Stimulated activated CD4-positive, alpha-beta T cell treated with anti-CD3 and anti-CD28 coated beads, Interleukin-2, amount 100 ng/mL, for 24 hours (primary cell): ENCODE measurements at regions not wholly inside any gene's neighbourhood (a gene's known extent, or its start where the extent isn't known, plus 50 kb on each side); places are given as distances from the start of the nearest gene placed in this dataset.
"Not testable (repeated sequence)": the region's sequence is repeated elsewhere in the genome, so short reads cannot be mapped to it uniquely, and the experiment has no call there.

Experiments used
- DNase-seq, 2 donors: peaks; one replicate each; pipeline ENCODE4 v3.0.0-alpha.2; 2020

DNA sequence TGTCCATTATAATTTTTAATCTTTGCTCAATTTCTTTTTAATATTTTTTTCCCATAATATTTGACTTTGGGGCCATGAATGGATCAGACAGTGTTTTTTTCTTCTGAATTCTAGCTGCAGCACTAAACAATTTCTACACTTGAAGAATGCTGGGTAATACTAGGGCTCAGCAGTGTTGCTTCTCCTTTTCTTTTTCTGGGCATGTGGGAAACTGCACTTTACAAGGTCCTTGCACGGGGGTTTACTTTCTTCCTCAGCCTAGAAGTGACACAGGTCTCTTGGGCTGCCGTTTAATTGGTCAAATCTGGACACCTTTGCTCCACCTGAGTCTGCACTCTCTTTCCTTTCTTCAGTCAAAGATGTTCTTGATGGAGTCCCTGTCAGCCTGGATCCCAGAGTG is 135.4 kb upstream of the APCDD1 start:
- DNase-seq, result no peak

DNA sequence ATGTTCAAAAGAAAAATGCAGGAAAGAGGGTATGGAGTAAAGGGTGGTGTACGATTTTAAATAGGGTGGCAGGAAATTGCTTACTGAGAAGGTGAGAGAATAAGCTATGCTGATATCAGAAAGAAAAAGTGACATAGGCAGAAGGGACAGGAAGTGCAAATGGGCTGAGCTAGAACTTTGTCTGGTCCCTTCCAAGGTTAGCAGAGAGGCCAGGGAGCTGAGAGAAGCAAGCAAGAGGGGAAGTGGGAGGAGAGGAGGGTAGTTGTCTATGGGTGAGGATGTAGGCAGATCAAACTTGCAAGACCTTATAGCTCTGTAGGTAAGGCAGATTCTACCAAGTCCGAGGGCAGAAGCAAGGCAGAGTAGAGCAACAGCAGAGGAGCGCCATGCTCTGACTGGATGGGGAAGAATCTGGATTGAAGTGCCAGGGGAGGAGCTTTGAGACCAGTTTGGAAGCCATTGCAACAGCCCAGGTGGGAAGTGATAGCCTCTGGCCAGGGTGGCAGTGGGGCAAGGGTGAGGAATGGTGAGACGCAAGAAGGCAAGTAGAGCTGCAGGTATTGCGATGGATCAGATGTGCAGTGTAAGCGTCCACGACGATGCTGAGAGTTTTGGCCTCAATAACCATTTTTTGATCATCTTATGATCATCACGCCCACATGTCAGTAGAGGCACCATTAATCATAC is 134.4 kb upstream of the APCDD1 start:
- DNase-seq, result no peak

DNA sequence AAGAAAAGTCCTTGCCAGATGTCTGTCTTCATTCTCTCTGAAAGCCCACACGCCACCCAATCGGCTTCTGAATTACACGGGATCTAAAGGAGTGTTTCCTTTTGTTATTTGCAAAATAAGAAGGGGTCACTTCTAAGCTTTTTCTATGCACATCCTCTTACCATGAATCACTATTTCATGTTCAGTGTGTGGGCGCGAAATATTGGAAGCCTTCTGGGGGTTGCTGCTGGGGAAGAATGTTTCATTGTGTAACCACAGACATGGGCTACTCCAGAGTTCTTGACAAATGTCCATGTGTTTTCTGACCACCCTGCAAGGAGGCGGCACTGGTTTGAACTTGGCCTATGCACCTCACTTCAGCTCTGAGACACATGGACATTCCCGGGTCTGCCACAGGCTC is 133.6 kb upstream of the APCDD1 start:
- no peak for DNase-seq

DNA sequence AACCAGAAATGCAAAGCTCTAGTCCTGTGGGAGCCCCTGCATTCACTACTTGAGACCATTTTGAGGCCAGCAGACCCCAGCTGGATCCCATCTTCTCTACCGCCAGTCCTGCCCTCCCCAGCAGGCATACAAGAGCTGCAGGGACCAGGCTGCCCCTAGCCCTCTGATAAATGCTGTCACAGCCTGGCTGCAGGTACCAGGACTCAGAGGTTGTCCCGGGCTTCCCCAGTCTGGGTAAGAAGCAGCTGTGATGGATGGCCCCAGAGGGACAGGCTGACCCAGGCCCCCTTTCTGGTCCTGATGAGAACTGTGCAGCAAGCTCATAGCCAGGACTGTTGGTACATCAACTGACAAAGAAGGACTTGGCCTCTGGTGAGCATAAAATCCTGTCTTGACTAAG is 132.9 kb upstream of the APCDD1 start:
- DNase-seq, result no peak

DNA sequence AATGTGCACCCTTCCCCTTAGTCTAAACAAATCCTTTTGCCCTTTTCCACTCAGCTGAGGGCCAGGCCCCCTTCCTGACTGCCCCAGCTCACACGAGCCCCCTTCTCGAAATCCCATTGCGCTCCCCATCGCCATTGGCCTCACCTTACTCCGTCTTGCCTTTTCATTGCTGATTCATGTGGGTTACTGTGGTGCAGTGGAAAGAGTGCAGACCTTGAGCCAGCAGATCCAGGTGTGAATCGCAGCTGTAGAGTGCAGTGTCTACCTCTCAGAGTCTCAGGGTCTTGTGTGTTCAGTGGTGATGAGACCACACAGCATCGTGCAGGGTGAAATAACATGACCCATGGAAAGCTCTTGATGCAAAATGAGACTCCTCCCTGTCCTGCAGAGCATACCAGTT is 132.4 kb upstream of the APCDD1 start:
- DNase-seq, result no peak

DNA sequence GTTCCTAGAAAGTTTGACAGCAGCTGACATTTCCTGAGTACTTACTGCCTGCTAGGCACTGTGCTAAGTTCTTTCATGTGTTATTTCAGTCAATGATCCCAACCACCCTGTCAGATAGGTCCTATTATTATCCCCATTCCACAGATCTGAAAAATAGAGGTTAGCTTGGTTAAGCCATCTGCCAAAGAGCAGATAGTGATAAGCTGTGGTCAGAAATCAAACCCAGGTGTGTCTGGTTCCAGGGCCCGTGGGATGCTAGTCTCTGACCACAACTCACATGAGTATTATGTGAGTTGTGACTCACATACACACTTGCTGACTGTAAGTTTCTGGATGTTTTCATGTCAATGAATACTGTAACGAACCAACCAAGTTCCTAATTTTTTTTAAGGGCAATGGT is 132.0 kb upstream of the APCDD1 start:
- no peak for DNase-seq

DNA sequence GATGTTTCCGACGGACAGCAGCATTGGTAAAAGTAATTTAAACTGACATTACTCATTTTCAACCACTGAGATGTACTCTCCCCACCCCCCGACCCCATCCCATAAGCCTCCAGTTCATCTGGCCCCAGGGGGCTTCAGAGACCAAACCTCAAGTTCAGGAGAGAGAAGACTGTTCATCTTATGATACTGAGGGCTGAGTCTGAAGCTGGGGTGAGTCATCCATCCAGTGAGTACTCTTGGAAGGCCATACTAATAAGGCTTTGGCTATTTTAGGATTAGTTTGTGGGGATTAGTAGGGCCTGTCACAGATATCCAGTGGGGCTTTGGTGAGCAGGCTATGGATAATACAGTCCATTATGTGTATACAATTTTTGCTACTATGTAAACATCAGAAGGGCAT is 125.3 kb upstream of the APCDD1 start:
- DNase-seq, result no peak

DNA sequence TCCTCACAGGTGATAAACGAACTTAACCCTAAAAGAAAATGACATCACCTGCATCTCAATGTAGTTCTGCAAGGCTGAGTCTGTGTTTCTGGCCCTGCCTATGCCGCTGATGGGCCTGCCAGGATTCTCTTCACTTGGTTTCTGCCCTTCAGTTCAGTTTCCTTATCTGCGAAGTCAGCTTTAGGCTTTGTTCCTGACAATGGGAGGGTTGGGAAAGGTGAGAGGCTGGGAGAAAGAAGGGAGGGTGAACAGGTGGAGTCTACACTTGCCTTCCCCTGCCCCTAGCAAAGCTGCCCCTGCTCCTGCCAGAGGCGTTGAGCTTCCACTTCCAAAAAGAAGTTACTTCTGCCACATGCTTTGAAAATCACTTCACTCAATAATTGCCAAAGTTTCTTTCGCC is 124.0 kb upstream of the APCDD1 start:
- DNase-seq, result no peak

DNA sequence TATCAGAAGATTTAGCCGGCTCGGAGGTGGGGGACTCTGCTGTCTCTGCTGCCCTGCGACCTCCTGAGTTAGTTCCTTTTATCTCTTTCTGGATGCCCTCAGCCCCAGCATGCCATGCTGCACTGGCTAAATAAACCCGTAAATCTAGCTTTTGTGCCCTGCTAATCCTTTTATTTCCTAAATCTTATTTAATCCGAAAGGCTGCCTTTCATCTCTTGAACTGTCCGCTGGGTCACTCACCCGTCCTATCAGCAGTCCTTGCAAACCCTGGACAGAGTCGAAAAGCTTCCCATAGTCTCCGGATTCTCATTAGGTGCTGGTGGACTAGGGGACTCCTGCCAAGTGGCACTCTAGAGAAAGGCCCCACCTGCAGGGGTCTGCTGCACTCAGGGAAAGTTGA is 122.0 kb upstream of the APCDD1 start:
- no peak for DNase-seq

DNA sequence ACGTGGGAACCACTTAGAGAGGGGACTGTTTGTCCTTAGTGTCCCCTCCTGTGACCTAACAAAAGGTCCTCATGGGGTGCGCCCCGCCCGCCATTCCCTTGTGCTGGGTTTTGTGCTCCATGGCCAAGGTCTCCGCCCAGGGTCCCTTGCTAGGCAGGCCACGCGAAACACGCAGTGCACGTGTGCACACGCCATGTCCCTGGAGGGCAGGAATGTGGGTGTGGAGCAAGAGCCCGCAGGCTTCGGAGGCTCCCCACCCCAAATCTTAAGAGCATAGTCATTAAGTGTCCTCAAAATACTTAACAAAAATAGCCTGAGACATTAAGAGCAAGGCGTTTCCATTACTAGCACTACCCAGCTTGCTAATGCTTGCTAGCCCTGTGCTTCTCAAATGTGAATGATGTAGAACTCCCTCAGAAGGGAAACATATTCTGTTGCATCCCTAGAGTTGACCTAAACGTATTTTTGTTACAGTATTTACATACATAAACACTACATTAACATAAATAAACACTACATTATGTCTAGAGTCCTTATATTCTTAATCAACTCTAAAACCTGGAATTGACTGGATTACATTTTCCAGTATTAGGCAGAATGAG is 117.6 kb upstream of the APCDD1 start:
- no peak for DNase-seq

DNA sequence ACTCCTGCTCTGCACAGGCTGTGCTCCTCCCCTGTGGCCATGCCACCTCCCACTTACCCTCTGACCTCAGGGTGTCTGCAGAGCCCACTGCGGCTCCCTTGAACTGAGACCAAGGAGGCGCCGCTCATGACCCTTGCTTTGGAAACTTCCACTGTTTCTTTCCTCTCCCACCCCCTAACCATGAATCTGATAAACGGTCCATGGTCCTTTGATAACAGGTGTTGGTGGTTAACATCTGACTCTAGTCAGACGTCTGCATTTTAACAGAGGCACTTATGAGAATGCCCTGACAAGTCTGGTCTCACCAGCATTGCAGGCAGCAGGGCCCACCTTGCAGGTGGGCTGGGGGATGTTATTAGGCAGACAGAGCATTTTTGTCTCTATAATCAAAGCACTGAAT is 113.6 kb upstream of the APCDD1 start:
- no peak for DNase-seq

DNA sequence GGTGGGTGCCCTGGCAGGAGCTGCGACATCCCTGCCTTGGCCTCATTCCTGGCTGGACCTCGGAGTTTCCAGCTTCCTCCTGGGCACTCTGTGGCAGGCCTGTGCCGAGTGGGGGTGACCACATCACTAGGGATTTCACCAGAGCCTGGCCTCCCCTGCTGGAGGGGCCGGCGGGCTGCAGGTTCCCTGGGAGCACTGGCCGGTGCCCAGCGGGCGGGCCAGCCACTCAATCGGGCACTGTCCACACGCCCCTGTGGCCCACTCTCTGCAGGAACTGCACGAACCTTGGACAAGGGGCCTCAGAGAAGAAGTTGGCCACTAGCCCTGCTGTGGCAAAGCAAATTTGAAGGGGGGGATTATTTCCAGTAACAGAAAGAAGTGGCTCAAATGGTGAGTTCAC is 110.7 kb upstream of the APCDD1 start:
- DNase-seq, result no peak

DNA sequence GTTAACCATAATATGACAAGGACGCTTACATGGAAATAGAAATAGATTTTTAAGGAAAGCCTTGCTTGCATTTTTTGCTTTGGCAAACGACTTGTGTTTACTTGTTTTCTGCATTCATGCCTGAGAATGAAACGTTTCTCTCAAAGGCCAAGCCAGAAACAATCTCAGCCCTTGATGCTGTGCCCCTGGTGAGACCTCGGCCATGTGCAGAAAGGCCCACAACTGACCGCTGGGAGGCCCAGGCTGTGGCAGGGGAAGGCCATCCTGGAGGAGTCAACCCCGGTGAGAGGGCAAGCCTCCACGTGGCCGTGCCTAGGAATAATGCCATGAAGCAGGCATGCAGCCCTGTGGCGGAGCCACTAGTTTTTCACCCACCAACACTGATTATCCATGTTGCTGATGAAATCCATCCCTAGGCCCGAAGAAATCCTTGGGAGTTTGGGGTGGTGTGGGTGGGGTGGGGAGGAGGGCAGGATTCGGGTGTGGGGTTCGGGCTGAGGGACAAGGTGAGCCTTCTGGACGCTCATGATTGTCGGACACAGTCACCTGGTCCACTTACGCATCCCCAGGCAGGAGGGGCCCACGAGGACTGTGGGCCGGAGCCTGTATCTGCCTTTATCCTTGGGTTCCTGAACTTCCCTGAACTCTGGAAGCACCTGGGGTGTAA is 107.6 kb upstream of the APCDD1 start:
- DNase-seq, result no peak

DNA sequence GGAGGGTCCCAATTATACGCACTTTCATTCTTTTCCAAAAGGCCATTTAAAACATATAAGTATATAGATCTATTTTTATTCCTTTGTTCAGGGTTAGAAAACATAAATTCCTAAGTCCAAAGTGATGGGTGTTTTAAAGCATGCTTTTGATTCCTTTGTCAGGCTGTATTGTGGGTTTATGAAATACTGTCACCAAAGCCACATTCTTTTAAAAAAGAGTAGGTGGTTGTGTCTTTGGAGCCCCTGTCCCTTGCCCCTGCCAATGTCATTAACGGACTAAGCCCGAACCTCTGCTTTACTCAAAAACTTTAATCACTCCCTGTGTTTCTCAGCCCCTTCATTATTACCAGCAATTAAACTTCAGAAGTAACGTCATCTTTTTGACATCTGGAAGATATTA is 104.9 kb upstream of the APCDD1 start:
- DNase-seq, result no peak

DNA sequence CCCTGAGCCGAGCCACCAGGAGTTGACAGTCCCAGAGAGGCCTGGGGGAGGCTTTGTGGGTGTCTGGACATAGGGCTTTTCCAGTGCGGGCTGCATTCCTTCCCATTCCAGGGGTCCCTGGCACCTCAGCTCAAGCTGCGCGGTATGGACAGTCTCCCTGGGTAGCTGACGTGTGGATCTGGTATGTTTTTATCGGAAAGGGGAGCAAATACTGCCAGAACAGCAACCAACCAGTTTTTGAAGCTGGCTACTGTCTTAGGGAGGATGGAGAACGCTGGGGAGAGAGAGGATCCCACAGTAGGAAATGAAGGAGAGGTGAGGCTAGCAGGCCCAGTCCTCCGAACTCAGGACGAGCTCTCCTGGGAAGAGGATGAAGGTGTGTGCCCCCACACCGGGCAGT is 103.8 kb upstream of the APCDD1 start:
- DNase-seq, result no peak

DNA sequence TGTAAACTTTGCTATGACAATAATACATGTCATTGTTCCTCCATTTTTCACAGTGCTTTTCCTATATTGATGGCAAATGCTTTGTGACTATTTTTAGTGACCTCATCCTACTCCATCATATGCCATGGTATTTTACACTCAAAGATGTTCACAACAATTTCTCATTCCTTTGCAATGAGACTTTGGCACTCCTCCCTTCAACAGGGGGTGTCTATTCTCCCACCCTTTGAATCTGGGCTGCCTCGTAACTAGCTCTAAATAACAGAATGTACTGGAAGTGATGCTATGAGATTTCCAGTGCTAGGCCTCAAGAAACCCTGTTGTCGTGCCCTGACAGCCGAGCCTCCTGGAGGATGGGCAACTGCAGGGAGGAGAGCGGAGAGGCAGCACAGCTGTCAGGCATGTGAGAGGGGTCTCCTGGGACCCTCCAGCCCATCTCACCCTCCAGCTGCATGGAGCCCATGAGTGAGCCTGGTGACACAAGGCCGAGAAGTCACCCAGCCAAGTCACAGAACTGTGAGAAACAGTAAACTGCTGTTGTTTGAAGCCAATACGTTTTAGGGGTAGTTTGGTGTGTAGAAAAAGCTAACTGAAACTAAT is 103.1 kb upstream of the APCDD1 start:
- DNase-seq, result no peak

DNA sequence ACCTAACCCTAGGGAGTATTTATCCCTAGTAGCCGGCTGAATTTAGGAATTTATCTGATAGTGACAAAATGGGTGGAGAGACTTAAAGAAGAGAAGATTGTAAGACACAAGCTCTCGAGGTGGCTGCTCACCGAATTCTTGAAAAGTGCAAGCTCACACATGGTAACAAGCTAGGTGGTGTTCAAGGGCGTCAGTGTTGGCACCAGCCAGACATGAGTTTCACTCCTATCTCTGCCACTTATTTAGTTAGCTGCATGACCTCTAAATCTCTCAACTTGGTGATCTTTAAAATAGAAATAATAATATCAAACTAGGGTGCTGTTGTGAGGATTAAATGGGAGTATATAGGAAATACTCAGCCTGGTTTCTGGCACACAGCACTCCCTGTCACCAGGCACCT is 102.6 kb upstream of the APCDD1 start:
- DNase-seq, result no peak

DNA sequence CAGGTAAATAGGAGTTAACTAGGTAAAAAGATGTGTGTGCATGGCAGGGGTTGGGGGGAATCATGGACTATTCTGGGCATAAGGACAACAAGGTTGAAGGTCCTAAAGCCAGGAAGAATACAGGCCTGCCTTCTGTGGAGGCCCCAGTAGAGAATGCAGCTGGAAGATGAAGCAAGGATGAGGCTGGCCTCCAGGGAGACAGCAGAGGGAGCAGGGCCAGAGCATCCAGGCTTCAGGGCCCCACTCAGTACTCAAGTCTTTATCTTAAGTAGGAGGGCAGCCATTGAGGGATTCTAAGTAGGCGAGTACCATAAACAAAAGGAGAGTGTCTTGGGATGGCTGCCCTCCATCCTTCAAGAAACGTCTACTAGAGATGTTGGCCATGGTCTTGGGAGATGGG is 101.8 kb upstream of the APCDD1 start:
- DNase-seq, result no peak

DNA sequence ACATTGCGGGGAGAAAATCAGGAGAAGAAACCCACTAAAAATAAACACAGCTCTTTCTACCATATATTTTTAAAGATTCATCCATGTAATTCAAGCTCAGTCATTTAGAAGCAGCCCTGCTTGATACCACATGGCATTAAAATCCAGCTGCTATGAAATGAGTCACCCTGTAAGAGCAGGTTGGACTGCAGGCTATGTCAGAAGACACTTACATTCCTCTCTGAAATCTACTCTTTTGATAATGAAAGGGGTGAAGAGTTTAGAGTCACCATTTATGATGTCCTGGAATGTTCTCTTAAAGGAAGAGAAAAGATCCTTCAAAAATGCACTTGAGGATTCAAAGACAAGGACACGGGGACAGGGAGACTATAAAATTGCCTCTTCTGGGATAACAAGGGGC is 100.6 kb upstream of the APCDD1 start:
- DNase-seq, result no peak

DNA sequence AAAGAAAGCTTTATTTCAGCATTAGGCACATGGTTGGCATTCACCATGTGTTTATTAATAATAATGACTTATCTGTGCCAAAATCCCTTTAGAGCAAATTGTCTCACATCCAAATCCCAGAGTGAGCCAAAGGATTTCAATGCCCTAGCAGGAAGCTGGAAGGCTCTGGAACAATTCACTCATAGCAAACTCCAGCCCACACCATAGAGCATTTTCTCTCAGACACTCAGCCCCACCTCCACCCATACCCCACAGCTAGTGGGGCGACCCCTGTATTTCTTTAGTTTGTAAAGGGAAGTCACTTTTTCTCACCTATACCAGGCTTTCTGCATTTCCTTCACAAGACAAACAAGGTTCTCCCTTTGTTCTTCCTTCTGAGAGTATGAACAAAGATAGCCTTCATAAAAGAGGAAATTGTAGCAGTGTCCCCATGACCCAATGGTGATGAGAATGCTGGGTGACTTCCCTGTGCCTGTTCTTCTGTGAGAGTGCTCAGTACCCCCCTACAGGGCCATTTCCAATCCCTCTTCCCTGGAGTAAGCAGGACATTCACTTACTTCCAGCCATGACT is 100.1 kb upstream of the APCDD1 start:
- no peak for DNase-seq

DNA sequence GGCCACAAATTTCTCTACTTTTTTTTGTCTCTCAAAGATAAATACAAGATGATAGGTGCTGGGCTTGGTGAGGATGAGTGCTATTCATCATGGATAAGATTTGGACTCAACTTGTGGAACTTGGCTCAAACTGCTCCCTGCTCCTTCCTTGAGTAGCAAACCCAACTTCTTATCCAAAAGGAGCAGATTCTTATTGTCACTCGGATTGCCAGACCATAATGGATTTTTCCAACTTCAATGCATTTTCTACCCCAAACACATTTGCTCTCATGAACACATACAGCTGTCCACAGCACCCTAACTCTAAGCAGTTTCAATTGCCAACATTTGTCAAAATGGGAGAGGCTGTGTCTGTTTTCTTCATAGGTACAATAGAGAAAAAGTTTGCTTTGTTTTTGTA is 99.5 kb upstream of the APCDD1 start:
- DNase-seq, result no peak

DNA sequence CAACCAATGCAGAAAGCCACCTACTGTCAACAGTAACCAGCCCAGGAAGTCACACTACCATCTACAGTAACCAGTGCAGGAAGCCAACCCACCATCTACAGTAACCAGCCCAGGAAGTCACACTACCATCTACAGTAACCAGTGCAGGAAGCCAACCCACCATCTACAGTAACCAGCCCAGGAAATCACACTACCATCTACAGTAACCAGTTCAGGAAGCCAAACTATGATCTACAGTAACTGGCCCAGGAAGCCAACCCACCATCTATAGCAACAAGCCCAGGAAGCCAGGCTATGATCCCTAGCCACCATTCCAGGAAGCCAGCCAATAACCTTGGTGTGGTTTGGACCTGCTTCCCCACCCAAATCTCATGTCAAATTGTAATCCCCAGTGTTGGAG is 97.4 kb upstream of the APCDD1 start:
- not testable (repeated sequence) for DNase-seq

DNA sequence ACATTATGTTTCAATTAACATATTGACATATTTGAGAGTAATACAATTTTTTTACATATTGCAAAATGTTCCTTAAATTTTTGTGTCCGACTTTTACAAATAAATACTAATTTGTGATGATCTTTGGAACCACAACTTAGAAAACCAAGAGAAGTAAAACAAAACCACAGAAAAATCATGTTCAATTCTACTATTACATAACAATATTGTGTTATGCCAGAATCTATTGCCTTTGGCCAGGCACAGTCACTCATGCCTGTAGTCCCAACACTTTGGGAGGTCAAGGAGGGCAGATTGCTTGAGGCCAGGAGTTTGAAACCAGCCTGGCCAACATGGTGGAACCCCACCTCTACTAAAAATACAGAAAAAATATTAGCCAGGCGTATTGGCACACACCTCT is 92.8 kb upstream of the APCDD1 start:
- DNase-seq, result no peak

DNA sequence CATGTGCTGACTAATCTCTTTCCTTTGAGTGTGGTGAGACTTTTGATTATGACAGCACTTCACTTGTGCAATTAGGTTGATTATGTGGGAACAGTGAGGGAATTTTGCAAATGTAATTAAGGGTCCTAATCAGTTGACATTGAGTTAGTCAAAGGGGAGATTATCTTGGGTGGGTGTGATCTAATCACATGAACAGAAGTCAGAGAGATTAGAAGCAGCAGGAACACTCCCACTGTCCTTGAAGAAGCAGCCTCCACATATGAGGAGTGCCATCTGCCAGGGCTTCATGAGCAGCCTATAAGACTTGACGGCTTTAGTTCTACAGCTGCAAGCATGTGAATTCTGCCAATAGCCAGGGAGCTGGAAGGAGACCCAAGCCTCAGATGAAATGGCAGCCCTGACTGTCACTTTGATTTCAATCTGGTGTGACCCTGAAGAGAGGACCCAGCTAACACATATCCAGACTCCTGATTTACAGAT is 89.4 kb upstream of the APCDD1 start:
- DNase-seq, result no peak
